Stimulated activated CD4-positive, alpha-beta T cell treated with anti-CD3 and anti-CD28 coated beads, Interleukin-12 subunit alpha, Interleukin-12 subunit beta, amount 100 ng/mL, for 48 hours (primary cell): ENCODE measurements at regions not wholly inside any gene's neighbourhood (a gene's known extent, or its start where the extent isn't known, plus 50 kb on each side); places are given as distances from the start of the nearest gene placed in this dataset.

ENCODE experiments used
- DNase-seq, 3 donors: peaks; one replicate each; pipeline ENCODE4 v3.0.0-alpha.2; 2020; ENCODE audit warnings: low read depth in 2 of 3, low spot score in 1 of 3

DNA sequence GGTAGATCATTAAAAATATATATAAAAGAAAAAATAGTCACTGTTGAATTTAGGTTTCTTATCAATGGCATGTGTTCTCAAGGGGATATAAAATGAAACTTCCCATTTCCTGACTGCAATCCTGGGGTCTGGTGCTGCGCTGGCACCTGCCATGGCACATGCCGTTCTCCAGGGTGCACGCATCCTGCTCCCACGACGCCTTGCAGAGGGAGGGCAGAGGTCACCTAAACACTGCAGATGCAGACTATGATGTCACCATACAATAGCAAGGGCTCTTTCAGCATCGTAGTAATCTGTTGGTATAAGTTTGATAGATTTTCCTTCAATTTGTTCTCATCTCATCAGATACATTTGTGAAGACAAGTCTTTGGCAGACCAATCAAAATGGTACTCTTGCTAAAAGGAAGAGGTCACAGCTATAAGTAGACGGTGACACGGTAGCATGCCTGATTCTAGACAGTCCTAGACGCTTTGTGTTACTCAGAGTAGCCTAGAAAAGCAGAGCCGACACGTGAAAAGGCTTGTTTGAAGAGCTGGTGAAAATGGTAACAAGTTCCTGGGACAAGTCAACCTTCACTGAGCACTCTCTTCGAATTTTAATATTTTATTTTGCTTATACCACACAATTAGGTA is 761.4 kb downstream of the DCDC2C start:
- no peak for DNase-seq

DNA sequence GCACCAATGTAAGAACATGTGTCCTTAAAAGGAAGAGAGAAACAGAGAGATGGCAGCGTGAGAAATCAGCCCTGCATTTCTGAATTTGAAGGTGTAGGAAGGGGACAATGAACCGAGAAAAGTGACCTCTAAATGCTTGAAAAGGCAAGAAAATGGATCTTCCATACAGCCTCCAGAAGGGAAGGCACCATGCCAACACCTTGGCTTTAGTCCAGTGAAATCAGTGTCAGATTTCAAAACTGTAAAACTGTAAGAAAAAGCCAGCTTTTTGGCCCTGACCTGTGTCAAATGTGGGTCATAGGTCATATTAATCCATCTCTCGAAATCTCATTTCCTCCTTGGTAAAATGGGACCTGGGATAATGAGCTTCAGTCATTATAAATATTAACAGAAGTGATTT is 762.3 kb downstream of the DCDC2C start:
- no peak for DNase-seq

DNA sequence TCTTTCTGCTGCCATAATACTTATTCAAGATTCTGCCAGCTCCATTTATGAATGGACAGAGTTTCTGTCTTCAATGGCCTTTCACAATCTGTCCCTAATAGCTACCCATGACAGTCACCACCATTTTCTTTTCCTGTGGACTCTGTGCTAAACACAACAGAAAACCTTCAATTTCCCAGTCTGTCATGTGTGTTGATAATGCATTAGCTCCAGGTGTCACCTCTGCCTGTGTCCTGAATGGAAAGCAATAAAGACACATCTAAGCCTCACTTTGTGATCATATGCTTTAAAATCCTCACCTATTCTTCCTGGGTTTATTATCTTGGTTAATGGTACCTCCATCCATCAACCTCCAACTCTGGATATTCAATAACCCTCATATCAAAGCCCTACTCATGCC is 772.2 kb downstream of the DCDC2C start:
- DNase-seq, result no peak

DNA sequence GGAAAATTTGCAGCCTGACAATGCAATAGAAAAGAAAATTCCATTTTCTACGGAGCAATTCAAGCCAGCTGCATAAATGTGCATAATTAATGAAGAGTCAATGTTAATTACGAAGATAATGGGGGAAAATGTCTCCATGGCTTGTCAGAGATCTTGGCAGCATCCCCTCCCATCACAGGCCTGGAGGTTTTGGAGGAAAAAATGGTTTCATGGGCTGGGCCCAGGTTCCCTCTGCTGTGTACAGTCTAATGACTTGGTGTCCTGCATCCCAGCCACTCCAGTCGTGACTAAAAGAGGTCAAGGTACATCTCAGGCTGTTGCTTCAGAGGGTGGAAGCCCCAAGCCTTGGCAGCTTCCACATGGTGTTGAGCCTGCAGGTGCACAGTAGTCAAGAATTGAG is 779.7 kb downstream of the DCDC2C start:
- no peak for DNase-seq

DNA sequence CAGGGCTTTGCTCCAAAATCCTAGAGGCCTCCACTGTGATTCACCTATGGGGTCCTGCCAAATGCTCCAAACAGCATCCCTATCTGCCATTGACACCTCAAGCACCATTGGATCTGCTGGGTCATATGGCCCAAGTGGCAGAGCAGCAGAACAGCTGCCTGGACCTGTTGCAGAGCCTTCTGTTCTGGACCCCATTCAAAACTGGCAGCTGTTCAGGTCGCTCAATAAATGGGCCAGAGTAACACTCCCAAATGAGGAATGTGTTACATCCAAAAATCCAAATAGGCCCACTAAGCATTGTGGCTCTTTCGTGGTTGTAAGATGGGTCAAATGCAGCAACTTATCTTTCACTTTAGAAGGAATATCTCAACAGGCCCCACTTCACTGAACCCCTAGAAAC is 783.6 kb downstream of the DCDC2C start:
- DNase-seq, result no peak

DNA sequence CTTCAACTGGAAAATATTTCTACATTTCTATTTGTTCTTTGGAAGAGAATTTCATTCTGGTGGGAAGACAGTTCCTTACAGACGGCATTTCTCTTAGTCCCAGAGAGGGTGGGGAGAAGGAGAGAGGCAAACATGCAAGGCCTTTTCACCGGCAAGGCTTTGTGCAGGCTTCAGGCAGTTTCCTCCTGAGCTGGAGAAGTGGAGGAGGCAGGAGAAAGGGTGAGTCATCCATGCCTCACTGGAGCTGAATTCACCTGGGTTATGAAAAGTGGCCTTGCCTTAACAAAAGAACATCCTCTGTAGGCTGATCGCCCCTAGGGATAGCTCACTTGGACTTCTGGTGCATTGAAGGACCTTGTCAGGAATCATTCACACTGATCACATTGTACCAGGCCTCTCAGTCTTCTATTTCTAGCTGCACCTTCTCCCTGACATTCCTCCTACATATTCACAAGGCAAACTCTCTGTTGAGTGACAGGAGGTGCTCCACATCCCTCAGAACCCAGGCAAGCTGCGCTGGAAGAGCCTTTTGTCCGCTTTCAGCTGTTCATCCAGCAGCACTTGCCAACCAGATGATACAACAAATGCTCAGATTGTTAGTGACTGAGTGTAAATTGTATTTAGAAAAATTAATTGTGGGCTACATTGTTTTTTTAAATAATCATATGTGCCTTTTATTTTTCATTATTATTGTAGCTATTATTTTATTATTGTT is 796.1 kb downstream of the DCDC2C start:
- DNase-seq, result no peak

DNA sequence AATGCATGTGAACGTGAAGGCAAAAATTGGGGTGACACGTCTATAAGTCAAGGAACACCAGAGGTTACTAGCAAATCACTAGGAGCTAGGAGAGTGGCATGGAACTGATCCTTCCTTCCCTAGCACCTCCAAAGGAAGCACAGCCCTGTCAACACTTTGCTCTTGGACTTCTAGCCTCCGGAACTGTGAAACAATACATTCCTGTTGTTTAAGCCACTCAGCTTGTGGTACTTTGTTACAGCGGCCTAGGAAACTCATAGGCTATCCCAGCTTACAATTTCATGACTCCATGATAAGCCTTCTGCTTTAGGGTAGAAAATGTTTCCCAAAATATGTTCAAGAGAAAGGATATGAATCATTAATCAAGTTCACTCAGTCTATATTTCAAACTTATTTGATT is 798.1 kb downstream of the DCDC2C start:
- no peak for DNase-seq

DNA sequence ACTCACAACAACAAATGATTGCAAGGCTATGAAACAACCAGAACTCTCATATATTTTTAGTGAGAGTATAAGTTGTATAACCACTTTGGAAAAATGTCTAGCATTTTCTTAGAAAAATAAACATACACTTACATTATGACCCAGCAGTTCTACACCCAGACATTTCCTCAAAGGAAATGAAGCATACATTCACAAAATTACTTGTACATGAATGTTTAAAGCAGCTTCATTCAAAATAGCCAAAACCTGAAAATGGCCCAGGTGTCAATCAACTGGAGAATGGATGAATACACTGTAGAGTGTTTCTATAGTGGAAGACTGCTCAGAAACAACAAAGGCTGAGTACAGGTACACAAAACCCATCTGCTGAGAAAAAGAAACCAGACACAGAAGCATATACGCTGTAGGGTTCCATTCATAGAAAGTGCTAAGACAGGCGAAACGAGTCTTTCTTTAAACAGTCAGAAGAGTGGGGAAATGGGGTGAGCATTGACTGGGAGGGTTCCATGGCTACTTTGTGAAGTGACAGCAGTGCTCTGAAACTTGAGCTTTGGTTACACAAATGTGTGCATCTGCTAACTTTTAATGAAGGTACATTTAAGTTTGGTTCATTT is 799.0 kb downstream of the DCDC2C start:
- no peak for DNase-seq

DNA sequence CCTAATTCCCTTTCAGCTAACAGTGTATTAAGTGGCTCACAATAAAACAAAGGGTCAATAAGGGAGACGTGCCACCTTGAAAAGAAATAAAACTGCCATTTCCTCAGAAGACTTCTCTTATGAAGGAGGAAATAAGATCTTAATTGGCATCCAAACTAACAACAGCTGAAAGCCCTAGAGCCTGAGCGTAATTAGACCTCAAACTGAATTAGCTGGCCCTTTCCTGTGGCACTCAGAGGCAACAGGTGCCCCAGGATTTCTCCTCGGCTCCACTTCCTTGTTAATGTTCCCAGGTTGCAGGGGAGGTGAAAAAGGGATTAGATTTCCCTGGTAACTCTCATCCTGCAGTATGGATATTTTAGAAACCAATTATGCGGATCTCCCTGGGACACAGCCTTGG is 804.3 kb downstream of the DCDC2C start:
- DNase-seq, result no peak

DNA sequence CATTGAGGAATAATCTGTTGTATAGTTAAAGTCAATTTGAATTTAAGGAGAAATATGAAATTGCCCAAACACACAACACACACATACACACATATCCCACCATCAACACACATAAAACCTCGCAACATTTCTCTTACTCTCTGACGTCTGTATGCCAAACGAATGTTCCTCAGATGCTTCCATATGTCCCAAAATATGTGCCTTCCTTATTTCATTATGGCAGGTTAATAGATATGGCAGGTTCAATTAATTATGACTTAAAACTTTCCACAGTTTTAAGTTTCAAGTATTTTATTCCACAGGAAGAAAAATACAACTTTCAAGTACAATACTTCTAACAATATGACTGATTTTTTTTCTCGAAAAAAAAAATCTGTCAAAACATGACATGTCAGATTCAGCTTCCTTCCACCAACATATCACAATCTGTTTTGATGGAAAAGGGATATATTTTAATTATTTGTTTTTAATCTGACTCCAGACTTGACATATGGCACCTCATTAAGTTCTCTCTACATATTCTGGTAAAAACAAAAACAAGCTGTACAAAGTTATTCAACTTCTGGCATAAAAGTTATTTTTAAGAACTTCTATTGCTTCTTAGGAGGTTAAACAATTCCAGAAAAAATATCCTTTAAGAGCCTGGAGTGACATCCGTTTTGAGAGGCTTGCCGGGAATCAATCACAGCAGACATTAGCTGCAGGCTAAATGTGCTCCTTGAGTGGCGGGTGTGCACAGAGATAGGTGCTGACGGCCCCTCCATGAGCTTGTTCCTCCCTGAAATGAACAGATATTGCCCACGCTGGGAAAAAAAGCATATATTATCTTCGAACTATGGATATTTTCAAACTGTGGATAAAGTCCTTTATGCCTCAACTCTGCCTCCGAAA is 812.7 kb downstream of the DCDC2C start:
- DNase-seq, result no peak

DNA sequence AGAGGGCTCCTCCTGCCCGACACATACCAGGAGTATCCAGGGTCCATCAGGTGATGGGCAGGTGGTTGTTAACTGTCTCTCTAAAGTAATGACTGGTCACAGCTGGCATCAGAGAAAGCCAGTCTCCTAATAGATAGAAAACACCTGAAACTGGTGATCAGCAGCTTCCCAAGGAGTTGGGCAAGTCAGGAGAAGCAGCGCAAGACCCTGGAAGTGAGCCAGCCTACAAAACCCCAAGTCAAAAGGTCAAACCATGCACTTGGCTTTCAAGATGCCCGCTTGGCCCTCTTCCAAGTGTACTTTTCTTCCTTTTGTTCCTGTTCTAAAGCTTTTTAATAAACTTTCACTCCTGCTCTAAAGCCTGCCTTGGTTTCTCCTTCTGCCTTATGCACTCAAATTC is 815.2 kb downstream of the DCDC2C start:
- DNase-seq, result no peak

DNA sequence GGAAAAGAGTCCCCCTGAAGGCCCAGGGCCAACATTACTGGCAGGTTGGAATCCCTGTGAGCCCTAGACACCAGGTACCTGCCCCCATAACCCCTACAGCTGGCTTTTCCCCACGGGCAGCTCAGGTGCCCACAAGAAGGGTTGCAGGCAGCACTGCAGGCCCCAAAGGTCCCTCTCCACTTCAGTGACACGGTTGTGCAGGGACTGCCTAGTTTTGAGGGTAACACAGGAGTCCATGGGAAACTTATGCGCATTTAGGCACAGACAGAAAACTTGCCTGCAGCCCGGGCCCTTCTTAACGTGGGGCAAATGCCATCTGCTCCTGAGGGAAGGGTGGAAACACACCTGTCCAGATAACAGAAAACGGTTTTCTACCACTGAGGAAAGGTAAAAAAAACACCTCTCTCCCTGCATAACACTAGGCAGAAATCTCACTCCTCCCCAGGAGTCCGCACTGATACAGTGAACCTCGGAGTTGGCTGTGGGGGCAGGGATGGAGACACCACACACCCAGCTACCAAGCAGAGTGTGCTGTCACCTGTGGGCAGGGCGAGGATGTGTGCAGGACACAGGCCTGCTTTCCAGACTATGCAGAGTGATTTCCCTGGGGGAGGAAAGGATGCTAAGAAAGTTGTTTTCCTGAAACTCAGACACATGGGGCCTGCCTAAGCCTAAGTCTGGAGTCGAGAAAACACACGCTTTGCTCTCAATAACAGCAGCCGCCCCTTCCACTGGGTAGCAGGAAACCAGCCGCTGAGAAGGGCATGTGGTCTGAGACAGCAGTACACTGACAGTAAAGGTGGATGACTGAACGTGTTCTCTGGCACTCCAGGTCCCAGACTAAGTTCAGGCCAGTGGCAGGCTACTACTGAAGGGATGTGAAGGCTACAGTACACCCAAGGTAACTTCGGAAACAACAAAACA is 819.4 kb downstream of the DCDC2C start:
- no peak for DNase-seq

DNA sequence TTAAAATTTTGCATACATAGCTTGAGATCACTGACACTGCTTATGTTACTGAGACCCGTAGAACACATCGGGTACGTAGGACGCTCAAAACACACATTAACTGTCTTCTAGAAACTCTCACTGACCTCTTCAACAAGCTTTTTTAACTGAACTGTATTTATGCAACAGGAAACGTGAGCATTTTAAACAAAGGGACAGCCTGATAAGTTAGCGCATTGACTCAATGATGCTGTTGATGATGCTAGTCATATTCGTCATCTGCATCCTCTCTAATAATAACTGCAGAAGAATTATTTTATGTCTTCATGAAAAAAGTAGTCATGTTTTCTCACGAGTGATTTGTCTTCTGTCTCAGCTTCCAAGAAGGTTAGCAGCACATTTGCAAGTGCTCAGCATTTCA is 824.0 kb downstream of the DCDC2C start:
- no peak for DNase-seq

DNA sequence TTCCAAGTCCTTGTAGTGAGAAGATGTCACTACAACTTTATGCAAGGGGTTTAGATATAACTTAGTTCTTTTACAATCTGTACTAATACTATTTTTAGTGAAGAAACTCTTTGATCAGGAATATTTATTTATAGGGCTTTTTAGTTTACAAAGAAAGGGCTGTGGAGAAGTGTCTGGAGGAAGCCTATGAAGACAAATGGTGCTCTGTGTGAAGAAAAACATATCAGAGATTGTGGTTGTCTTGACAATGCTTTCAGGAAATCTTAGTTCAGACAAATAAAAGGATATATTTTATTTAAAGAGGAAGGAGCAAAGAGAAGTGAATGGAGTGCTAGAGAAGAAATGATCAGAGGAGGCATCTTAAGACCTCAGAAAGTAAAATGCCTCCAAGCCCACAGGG is 824.9 kb downstream of the DCDC2C start:
- DNase-seq, result no peak

DNA sequence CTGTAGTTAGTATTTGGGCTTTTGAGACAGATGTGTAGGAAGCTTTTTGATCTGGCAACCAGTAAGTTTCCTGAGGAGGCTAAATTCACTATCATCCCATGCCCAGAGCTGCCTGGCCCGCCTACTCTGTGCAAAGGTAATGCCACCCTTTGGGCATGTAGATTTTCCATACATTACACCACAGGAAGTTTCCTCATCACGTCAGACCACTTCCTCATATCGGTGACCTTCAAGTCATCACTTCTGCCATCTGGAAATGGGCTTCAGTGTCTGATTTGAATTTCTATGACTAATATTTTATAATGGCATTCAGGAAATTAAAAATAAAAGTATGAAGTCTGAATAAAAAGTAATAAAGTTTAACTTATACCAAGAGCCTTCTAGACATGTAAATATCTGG is 825.4 kb downstream of the DCDC2C start:
- DNase-seq, result no peak

DNA sequence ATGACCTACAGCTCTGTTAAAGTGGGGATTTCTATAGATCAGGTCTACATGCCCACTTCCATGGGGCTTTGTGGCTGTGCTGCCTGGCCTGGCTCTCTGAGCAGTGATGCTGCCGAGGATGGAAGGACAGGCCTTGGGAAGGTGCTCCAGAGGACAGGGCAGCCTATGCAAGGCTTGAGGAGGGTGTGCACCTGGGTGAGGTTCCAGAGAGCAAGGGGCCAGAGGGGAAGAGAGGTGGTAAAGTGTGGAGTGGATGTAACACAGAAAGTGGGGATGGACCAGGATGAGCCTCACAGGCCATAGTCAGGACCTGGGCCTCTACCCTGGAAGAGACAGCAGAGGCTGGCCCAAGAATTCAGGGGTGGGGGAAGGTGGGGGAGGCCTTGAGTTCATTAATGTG is 826.4 kb downstream of the DCDC2C start:
- DNase-seq, result no peak

DNA sequence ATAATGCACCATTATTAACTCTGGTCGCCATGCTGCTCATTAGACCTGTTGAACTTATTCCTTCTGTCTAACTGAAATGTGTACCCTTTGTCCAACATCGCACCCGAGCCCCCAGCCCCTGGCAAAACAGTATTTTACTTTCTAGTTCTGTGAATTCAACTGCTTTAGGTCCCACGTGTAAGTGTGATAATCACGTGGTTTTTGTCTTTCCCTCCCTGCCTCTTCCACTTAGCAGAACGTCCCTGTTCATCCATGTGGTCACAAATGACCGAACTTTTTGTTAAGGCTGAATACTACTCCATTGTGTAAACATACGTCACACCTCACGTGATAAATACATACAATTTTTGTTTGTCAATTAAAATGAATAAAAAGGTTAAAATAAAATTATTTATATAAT is 826.9 kb downstream of the DCDC2C start:
- DNase-seq, result no peak

DNA sequence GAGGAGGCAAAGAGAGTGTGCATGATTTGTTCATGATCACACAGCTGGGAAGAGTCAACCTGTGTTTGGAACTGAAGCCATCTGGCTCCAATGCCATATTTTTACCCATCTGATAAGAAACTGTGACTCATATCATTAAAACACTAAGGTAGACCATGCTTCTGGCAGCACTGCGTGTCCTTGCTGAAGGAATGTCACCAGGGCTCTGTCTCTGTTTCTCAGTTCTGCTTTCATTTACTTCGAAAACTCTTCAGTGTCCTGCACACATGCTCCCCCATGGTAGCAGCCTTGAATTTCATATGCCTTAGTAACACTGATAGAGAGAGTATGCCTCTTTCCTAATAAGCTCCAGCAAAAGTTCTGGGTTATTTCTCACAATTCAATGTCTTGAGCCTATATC is 830.4 kb downstream of the DCDC2C start:
- DNase-seq, result no peak

DNA sequence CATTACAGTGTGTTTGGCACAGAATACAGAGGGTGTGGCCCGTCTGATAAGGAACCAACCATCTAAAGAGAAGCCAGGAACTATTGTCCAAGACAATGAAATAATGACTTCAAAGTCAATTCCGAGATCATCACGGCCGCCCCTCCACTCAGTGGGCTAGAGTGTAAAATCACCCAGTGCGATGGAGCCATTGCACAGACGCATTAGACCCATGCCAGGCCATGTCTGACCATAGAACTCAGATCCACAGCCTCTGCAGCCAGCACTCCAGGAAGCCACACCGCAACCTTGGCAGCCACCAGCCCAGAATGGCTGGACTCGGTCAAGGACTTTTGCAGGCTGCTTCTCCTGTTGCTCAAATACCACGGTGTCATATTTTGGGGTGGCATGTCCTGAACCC is 835.7 kb downstream of the DCDC2C start:
- no peak for DNase-seq

DNA sequence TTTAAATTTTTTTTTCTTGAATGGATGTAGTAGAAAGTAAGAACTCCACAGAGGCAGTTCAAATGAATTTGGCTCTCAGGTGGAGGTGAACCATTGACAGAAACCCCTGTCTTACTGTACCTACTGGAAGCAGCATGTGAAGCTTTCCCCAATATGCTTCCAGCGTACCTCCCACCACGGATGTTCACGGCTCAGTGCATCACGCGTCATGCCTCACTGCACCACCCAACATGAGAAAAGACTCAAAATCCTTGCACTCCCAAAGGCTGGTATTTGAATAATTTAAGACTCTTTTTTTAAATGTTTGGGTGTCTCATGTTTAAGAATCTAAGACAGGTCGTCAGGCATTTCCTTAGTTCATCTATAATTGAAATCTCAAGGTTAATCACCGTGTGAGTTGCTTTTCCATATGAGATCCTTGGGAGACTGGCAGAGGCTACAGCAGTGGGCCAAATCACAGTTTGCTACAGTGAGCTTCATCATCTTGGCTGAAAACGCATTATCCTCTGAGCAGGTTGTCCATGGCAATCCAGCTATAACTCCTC is 846.4 kb downstream of the DCDC2C start:
- DNase-seq, result no peak
